GM19351 (cell line): ENCODE measurements at regions not wholly inside any gene's neighbourhood (a gene's known extent, or its start where the extent isn't known, plus 50 kb on each side); places are given as distances from the start of the nearest gene placed in this dataset.

ENCODE experiments used
- ATAC-seq: cut with Tn5 transposase; IDR thresholded peaks from one replicate; pipeline ENCODE4 v1.9.1; 2021; ENCODE audit warnings: mild to moderate bottlenecking, moderate library complexity; ENCODE audit not compliant: unreplicated experiment

DNA sequence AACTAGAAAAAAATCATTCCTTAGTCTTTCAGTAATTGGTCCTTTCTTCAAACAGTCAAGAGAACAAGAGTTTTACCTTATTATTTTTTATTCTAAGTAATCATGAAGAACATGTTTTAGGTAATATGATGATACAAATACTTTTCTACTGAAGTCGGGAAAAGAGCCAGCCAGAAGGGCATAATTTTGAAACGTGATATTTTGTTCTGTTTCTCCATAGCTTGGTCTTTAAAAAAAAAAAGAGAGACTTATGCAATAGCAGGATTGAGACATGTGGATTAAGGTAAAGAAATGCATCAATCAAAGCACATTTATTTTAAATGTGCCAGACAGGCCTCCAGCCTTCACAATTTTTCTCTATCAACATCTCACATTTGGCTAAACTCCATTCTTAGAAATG, 1016.8 kb downstream of the CNTNAP5 start:
- ATAC-seq, result no peak

DNA sequence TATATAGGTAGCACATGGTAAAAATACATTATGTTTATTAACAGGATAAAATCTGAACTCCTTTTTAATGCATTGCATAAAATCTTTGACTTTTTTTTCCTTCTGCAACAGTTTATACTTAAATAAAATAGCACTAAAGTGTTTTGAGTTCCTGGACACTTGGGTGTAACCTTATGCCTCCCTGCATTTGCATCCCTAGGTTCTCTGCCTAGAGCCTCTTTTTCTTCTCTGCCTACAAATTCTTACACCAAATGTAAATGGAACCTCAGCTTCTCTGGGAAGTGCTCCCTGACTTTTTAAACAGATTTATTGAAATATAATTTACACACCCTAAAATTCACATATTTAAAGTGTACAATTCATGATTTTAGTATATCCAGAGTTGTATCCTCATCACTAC, 1017.6 kb downstream of the CNTNAP5 start:
- ATAC-seq, result no peak

DNA sequence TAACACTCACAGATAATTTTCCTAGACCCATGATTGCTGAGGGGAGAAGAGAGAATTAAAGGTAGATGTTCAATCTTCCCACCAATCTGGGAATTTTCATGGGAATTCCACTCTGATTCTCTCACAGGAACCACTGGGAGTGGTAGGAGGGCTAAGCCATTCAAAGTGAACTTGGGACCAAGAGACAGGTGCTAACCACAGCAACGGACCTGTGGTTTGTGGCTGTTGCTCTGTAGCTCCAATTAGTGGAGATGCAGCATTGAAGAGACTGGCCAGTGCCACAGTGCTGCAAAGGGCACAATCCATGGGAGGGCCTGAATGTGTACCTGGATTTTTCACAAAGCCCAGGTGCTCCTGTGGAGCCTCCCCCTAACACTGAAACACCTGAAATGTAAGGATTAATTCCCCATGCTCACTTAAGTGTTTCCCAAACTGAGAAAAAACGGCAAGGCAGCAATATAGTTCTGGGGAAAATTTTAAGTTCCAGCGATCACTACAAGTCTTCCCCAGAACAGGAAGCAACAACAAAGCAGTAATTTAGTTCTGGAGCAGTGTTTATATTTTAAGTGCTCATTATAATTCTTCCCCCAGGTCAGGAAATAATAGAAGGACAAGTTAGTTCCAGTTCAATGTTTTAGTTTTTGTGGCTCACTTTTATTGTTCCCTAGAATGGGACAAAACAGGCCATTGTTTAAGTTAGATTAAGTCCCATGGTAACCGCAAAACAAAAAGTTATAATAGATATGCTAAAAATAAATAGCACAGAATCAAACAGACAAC, 1045.8 kb downstream of the CNTNAP5 start:
- ATAC-seq, result no peak

DNA sequence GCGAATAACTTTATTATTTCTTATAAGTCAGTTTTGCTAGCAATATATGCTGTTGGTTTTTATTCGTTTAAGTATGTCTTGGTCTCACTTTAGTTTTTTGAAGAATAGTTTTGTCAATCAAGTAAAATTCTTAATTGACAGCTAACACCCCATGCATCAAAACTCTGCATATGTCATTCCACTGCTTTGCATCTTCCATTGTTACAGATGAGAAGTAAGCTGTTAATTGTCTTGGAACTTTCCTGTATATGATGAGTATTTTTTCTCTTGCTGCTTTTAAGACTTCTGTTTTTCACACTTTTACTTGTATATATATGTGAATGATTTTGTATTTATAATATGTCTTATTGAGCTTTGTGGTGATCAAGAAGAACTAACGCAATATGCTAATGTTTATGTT, 1048.4 kb downstream of the CNTNAP5 start:
- ATAC-seq, result no peak

GRCh38 chr2:125085904-125086303, 1060.8 kb downstream of the CNTNAP5 start:
- ATAC-seq, result no peak

GRCh38 chr2:125086313-125087184, 1061.5 kb downstream of the CNTNAP5 start:
- no peak for ATAC-seq

GRCh38 chr2:125092276-125093009, 1067.4 kb downstream of the CNTNAP5 start:
- ATAC-seq, result no peak

DNA sequence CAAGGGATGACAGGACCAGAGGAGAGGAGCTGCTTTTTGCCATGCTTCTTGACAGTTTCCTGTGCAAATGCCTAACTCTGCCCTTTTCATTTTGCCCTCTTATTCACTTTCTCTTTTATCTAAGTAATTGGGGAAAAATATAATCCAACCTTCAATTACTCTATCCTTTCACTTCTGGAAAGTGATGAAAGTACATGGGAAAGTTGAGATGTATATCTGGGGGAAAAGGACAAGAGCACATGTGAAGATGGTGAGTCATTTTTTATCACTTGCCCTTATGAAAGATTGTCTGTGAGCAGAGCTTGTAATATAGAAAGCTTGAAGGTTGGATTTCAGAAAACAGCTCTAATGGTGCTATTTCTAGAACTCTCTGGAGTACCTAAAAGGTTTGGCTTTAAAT, 1070.7 kb downstream of the CNTNAP5 start:
- no peak for ATAC-seq

DNA sequence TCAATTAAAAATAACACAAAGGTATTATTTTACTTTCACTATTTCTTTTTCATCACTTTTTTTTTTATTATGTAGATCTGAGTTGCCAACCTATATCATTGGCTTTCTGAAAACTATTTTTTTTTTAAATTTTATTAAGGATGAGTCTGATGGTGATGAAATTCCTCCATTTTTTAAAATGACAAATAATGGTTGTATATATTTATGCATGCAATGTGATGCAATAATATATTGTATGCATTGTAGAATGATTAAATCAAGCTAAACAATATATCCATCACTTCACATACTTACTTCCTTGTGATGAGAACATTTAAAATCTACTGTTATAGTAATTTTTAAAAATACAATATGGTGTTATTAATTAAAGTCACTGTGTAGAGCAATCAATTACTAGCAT, 1081.6 kb downstream of the CNTNAP5 start:
- ATAC-seq, result no peak

DNA sequence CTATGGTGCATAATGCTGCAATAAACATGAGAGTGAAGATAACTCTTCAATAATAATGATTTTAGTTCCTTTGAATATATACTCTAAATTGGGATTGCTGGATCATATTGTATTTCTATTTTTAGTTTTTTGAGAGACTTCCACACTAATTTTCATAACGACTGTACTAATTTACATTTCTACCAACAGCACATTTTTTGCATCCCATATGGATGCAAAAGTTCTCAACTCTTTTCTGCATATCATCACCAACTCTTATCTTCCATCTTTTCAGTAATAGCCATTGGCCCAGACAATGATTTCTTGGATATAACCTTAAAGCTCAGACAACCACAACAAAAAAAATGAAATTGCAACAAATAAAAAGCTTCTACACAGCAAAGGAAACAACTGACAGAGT, 1082.4 kb downstream of the CNTNAP5 start:
- no peak for ATAC-seq

- ATAC-seq, result no peak
Measured at GRCh38 chr2:125108251-125108650, 1083.2 kb downstream of the CNTNAP5 start.

- no peak for ATAC-seq
Measured at GRCh38 chr2:125125902-125126301, 1100.8 kb downstream of the CNTNAP5 start.

GRCh38 chr2:125160947-125161346, 1135.9 kb downstream of the CNTNAP5 start:
- no peak for ATAC-seq

- ATAC-seq, result no peak
Measured at GRCh38 chr2:125167152-125167551, 1142.1 kb downstream of the CNTNAP5 start.

DNA sequence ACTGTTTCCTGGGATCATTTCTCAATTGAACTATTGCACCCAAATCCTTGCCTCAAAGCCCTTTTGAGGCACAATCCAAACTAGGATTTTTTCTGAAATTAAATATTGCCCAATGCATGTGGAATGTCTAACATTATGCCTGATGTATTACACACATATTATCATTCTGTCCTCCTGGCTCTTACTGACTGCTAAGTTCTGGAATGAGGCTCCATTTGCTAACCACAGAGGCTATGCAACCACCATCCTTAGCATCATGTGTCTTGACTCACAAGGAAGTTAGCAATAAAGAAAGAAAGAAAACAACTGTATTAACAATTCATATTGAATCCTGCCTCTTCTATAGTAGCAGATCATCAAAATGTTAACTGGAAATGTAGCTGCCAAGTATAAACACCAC, 1142.7 kb downstream of the CNTNAP5 start:
- no peak for ATAC-seq

- ATAC-seq, result no peak
Measured at GRCh38 chr2:125168442-125168841, 1143.4 kb downstream of the CNTNAP5 start.

GRCh38 chr2:125169022-125169763, 1144.1 kb downstream of the CNTNAP5 start:
- ATAC-seq, result no peak

- ATAC-seq, result no peak
Measured at GRCh38 chr2:125169764-125170146, 1144.7 kb downstream of the CNTNAP5 start.

DNA sequence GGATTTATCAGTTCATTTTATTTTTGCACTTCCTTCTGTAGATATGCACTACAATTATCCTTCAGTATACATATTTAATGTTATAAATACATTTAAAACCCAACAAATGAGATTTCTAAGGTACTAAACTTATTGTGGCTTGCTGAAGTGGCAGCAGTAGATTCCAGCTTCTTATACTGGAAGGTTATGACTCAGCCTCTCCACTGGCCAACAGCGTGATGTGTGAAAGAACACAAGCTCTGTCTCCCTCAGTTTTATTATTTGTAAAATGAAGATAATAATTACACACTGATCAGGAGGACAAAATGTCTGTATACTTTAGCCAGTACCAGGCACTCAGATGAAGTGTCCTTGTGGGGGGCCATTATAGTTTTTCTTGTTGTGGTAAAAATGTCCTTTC, 1147.1 kb downstream of the CNTNAP5 start:
- no peak for ATAC-seq

DNA sequence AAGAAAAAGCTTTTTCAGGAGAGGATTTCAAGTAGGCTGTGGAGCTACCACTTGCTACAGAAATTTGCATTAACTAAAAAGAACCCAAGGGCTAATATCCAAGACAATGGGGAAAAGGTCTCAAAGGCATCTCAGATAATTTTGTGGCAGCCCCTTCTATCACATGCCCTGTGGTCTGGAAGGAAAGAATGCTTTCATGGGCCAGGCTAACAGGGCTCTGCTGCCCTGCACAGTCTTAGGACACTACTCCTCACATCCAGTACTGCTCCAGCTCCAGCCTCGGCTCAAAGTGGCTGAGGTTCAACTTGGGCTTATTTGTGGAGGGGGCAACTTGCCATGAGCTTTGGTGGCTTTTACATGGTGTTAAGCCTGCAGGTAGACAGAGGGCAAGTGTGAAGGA, 1150.3 kb downstream of the CNTNAP5 start:
- ATAC-seq, result no peak
